Kidney (tissue), 13 donors: ENCODE measurements at regions not wholly inside any gene's neighbourhood (a gene's known extent, or its start where the extent isn't known, plus 50 kb on each side); places are given as distances from the start of the nearest gene placed in this dataset.

Experiments
- DNase-seq, 5 donors: peaks; one replicate each; pipeline ENCODE4 v3.0.0-alpha.2; 2013 to 2020
- FAIRE-seq: peaks from 2 replicates; lab custom pipeline; 2012; peaks lifted over from hg19 to GRCh38; lab: Jason Lieb, UNC
- H3K27ac ChIP-seq, 2 donors: one replicate each; pipeline ENCODE4 v1.7.0; 2013; ENCODE audit warnings: low read depth in 2 of 2, low read length in 2 of 2, inconsistent platforms in 1 of 2
- H3K27me3 ChIP-seq: one replicate; pipeline ENCODE4 v1.7.1; 2013; ENCODE audit warnings: low read length, inconsistent platforms; ENCODE audit not compliant: control insufficient read depth, insufficient read depth
- H3K36me3 ChIP-seq, 3 donors: one replicate each; pipeline versions ENCODE4 v1.7.0 to v1.7.1; 2013; ENCODE audit warnings: low read length in 3 of 3, control low read depth in 1 of 3, inconsistent platforms in 1 of 3; ENCODE audit not compliant: insufficient read depth in 3 of 3, control insufficient read depth in 2 of 3
- H3K4me1 ChIP-seq, 3 donors: one replicate each; pipeline versions ENCODE4 v1.7.0 to v1.7.1; 2013; ENCODE audit warnings: low read length in 3 of 3, inconsistent platforms in 1 of 3, low read depth in 1 of 3; ENCODE audit not compliant: control insufficient read depth in 2 of 3, insufficient read depth in 2 of 3
- H3K4me3 ChIP-seq, 3 donors: one replicate each; pipeline versions ENCODE4 v1.7.0 to v1.8.1; 2013; ENCODE audit warnings: low read length in 3 of 3, control low read depth in 1 of 3, inconsistent platforms in 1 of 3
- H3K9ac ChIP-seq, 3 donors: one replicate each; pipeline versions ENCODE4 v1.7.0 to v1.7.1; 2013; ENCODE audit warnings: low read length in 3 of 3, control low read depth in 1 of 3, inconsistent platforms in 1 of 3
- H3K9me3 ChIP-seq, 3 donors: one replicate each; pipeline versions ENCODE4 v1.7.0 to v1.7.1; 2013; ENCODE audit warnings: low read length in 3 of 3, control low read depth in 1 of 3, inconsistent platforms in 1 of 3; ENCODE audit not compliant: control insufficient read depth in 2 of 3, insufficient read depth in 1 of 3
- intact Hi-C: fragments of 100-400 bp; cut with DNase I; formaldehyde crosslinking; loops from one replicate; pipeline ENCODE4 v1.11.1; 2022
- TF ChIP-seq, protein P1 (sequence below): IDR thresholded peaks from 3 replicates; pipeline ENCODE4 v1.5.1; 2012; ENCODE audit warnings: mild to moderate bottlenecking, moderate library complexity, borderline replicate concordance; ENCODE audit not compliant: insufficient read depth; ENCODE audit errors: extremely low read depth
- donor health status: control.
- donor health status: control.
- donor health status: control.
- donor health status: control.
- donor health status: control.
- donor health status: DM: yes; HTN: yes; CAD: no.
- donor health status: Normal renal cell carcinoma (clear cell type).

DNA sequence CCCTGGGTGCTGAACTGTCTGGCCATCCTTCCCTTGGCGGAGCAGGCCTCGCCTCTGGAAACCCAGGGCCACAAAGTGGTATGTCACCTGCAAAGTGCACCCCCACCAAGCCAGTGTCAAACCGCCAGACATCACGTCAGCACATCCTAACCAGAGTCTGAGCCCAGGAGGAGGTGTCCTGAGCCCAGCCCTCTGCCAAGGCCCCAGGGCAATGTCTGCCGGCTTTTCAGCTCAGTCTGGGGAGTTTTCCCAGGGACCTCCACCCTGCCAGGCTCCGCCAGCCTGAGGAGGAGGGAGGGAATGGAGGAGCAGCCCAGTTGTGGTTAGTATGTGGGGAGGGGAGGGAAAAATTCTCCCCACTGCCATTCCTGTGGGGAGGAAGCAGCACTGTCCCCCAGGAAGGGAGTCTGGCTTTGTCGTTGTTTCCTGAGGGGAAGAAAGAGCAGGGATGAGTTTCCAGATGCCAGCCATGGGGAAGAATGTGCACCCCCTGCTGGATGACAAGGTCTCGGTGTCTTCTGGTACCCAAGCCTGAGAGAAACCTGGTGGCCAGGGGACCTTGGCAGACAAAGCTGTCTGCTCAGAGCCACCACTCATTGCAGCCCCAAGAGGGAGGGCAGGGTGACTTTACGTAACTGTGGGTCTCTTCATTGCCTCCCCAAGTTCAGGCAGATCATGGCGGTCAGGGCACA, 81.4 kb upstream of the CD82 start:
- Histone ChIP-seq H3K9ac (no peak overlapping the region), H3K9me3 (peaks cover 0 to 3% (median 0%) of the 10 kb centered on the region in 3 donors), H3K36me3 (no peaks in the 10 kb centered on the region), H3K4me1 (no peaks in the 10 kb centered on the region), H3K27me3 (no peaks in the 10 kb centered on the region), H3K27ac (no peak overlapping the region), H3K4me3 (no peak overlapping the region)
- peak in 1 of 5 donors; percentile 47 for DNase-seq
- no peak for FAIRE-seq
- intact Hi-C loops, result no loop called here
- TF ChIP-seq, protein P1, sequence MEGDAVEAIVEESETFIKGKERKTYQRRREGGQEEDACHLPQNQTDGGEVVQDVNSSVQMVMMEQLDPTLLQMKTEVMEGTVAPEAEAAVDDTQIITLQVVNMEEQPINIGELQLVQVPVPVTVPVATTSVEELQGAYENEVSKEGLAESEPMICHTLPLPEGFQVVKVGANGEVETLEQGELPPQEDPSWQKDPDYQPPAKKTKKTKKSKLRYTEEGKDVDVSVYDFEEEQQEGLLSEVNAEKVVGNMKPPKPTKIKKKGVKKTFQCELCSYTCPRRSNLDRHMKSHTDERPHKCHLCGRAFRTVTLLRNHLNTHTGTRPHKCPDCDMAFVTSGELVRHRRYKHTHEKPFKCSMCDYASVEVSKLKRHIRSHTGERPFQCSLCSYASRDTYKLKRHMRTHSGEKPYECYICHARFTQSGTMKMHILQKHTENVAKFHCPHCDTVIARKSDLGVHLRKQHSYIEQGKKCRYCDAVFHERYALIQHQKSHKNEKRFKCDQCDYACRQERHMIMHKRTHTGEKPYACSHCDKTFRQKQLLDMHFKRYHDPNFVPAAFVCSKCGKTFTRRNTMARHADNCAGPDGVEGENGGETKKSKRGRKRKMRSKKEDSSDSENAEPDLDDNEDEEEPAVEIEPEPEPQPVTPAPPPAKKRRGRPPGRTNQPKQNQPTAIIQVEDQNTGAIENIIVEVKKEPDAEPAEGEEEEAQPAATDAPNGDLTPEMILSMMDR, result no peak

DNA sequence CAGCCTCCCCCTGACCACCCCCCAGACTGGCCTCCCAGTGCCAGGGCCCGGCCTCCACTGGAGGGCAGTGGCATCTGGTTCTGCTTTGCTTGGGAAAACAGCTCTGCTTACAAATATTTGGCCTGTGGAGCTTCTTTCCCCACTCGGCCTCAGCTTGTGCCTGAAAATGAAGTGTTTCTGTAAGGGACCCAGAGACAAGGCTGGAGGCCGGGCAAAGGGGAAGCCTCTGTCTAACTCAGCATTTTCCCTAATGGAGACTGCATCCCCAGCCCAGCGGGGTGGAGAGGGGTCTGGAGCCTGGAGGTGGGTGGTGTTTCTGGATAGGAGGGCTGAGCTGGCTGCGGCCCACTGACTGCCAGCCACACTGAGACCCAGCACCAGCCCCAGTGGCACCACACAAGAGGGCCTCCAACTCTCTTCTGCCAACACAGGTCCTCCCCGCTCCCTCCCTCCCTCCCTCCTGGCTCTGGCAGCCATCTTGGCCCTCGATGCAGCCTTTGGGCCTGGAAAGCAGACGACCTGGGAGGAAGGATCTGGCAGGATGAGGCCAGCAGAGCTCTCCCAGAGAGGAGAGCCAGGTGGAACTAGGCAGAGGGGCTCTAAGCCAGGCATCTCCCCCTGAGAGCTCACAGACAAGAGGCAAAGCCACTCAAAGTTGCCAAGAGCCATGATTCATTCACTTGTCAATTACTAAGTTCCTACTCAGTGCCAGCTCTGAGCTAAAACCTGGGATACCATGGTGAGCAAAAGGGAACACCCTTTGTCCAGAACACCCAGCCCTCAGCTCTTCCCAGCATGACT, 77.1 kb upstream of the CD82 start:
- TF ChIP-seq, protein P1, result no peak
- no peaks in the 10 kb centered on the region for H3K27me3 ChIP-seq
- no peaks in the 10 kb centered on the region for H3K9me3 ChIP-seq
- no peak for DNase-seq
- no peak overlapping the region for H3K27ac ChIP-seq
- H3K36me3 ChIP-seq, result no peaks in the 10 kb centered on the region
- intact Hi-C loops, result no loop called here
- no peak overlapping the region for H3K4me3 ChIP-seq
- H3K4me1 ChIP-seq, result no peaks in the 10 kb centered on the region
- no peak overlapping the region for H3K9ac ChIP-seq
- FAIRE-seq, result no peak

DNA sequence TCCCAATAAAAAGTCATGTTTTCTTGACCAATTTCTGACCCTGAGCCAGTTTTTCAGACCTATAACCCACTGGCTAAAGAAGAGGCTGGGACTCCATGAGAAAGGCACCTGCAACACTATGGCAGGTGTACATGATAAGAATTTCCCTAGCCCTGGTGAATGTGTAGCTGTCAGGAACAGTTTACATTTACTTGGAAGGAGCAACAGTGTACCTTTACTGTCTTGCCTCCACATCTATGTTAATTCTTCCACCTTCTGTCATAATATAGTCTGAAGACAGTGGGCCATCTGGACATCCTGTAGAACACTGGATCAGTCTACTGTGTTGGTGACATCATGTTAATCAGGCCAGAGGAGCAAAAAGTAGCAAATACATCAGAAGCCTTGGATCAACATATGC, 72.1 kb upstream of the CD82 start:
- TF ChIP-seq, protein P1, result no peak
- Histone ChIP-seq H3K4me1 (no peaks in the 10 kb centered on the region), H3K27ac (no peak overlapping the region), H3K4me3 (no peak overlapping the region), H3K36me3 (no peaks in the 10 kb centered on the region), H3K9ac (no peak overlapping the region), H3K9me3 (no peaks in the 10 kb centered on the region), H3K27me3 (no peaks in the 10 kb centered on the region)
- DNase-seq (no peak), FAIRE-seq (no peak)
- intact Hi-C loops, result no loop called here
